Spinal cord (tissue), 9 donors: ENCODE measurements at regions not wholly inside any gene's neighbourhood (a gene's known extent, or its start where the extent isn't known, plus 50 kb on each side); places are given as distances from the start of the nearest gene placed in this dataset.
"Not testable (repeated sequence)": the region's sequence is repeated elsewhere in the genome, so short reads cannot be mapped to it uniquely, and the experiment has no call there.

Experiments used
- DNase-seq, 6 donors: peaks; one replicate each; pipeline versions ENCODE4 v3.0.0 to v3.0.0-alpha.2; 2013 to 2015; ENCODE audit warnings: low spot score in 6 of 6, low read depth in 4 of 6
- H3K27ac ChIP-seq: one replicate; pipeline ENCODE4 v1.5.1; 2013; ENCODE audit warnings: low read depth, low read length, control low read depth
- H3K27me3 ChIP-seq: one replicate; pipeline ENCODE4 v1.6.1; 2013; ENCODE audit warnings: low read length; ENCODE audit not compliant: control insufficient read depth, insufficient read depth
- H3K36me3 ChIP-seq: one replicate; pipeline ENCODE4 v1.6.1; 2013; ENCODE audit warnings: low read length; ENCODE audit not compliant: control insufficient read depth, insufficient read depth
- H3K4me1 ChIP-seq: one replicate; pipeline ENCODE4 v1.6.1; 2013; ENCODE audit warnings: low read length; ENCODE audit not compliant: control insufficient read depth, insufficient read depth
- H3K4me3 ChIP-seq: one replicate; pipeline ENCODE4 v1.5.1; 2013; ENCODE audit warnings: low read depth, low read length, control low read depth
- H3K9me3 ChIP-seq: one replicate; pipeline ENCODE4 v1.6.1; 2013; ENCODE audit warnings: low read length; ENCODE audit not compliant: control insufficient read depth, insufficient read depth
- WGBS: methylation state at CpG from one replicate; pipeline ENCODE4 v1.1.5; 2013; ENCODE audit warnings: missing lambda C conversion rate; ENCODE audit not compliant: insufficient coverage; 5-methylcytosine and 5-hydroxymethylcytosine counted together
- donor health status: healthy.

GRCh38 chr5:133861161-133861737 lies 107.2 kb downstream of the C5orf15 start:
- no peaks in the 10 kb centered on the region for H3K36me3 ChIP-seq
- no peak overlapping the region for H3K4me3 ChIP-seq
- no peak overlapping the region for H3K27ac ChIP-seq
- H3K4me1 ChIP-seq: no peaks in the 10 kb centered on the region
- DNase-seq: no peak
- WGBS: 85% methylated on average over 7 of the region's 9 CpGs
- peaks cover 11% of the 10 kb centered on the region for H3K27me3 ChIP-seq
- no peaks in the 10 kb centered on the region for H3K9me3 ChIP-seq

- DNase-seq: no peak
- 98% methylated on average over 4 of the region's 4 CpGs for WGBS
- H3K36me3 ChIP-seq: no peaks in the 10 kb centered on the region
- H3K9me3 ChIP-seq: no peaks in the 10 kb centered on the region
- no peak overlapping the region for H3K4me3 ChIP-seq
- H3K27ac ChIP-seq: no peak overlapping the region
- no peaks in the 10 kb centered on the region for H3K4me1 ChIP-seq
- H3K27me3 ChIP-seq: peaks cover 4% of the 10 kb centered on the region
Measured at GRCh38 chr5:133859073-133859472, 109.4 kb downstream of the C5orf15 start.

- DNase-seq, H3K27ac ChIP-seq, H3K27me3 ChIP-seq, H3K4me1 ChIP-seq, H3K4me3 ChIP-seq, H3K9me3 ChIP-seq, H3K36me3 ChIP-seq: not testable (repeated sequence)
- 96% methylated on average over 44 of the region's 44 CpGs for WGBS
Measured at GRCh38 chr5:133857595-133858313, 110.7 kb downstream of the C5orf15 start.

GRCh38 chr5:133854554-133854953 lies 113.9 kb downstream of the C5orf15 start:
- Histone ChIP-seq H3K36me3 (no peaks in the 10 kb centered on the region), H3K27me3 (peaks cover 2% of the 10 kb centered on the region), H3K27ac (no peak overlapping the region), H3K4me3 (no peak overlapping the region), H3K4me1 (no peaks in the 10 kb centered on the region), H3K9me3 (peaks cover 1% of the 10 kb centered on the region)
- no peak for DNase-seq
- 78% methylated on average over 7 of the region's 8 CpGs for WGBS

GRCh38 chr5:133853646-133854365 lies 114.6 kb downstream of the C5orf15 start:
- Histone ChIP-seq H3K9me3 (peaks cover 1% of the 10 kb centered on the region), H3K27me3 (peaks cover 2% of the 10 kb centered on the region), H3K4me3 (no peak overlapping the region), H3K4me1 (peaks cover 4% of the 10 kb centered on the region), H3K27ac (no peak overlapping the region), H3K36me3 (no peaks in the 10 kb centered on the region)
- WGBS: 68% methylated on average over 4 of the region's 6 CpGs
- no peak for DNase-seq

GRCh38 chr5:133851521-133851920 lies 116.9 kb downstream of the C5orf15 start:
- no peaks in the 10 kb centered on the region for H3K36me3 ChIP-seq
- H3K9me3 ChIP-seq: peaks cover 1% of the 10 kb centered on the region
- no CpG with 5 or more reads among the region's 2 CpGs for WGBS
- H3K27me3 ChIP-seq: peaks cover 2% of the 10 kb centered on the region
- H3K4me3 ChIP-seq: no peak overlapping the region
- no peak overlapping the region for H3K27ac ChIP-seq
- no peak for DNase-seq
- H3K4me1 ChIP-seq: peaks cover 8% of the 10 kb centered on the region

GRCh38 chr5:133850811-133851210 lies 117.6 kb downstream of the C5orf15 start:
- Histone ChIP-seq H3K27me3 (no peaks in the 10 kb centered on the region), H3K9me3 (peaks cover 1% of the 10 kb centered on the region), H3K27ac (no peak overlapping the region), H3K4me1 (peaks cover 8% of the 10 kb centered on the region), H3K4me3 (no peak overlapping the region), H3K36me3 (no peaks in the 10 kb centered on the region)
- no peak for DNase-seq
- no CpG with 5 or more reads among the region's 5 CpGs for whole genome bisulfite sequencing

GRCh38 chr5:133849116-133849515 lies 119.3 kb downstream of the C5orf15 start:
- no peak overlapping the region for H3K4me3 ChIP-seq
- H3K4me1 ChIP-seq: peaks cover 8% of the 10 kb centered on the region
- no peak for DNase-seq
- 70% methylated on average over 6 of the region's 8 CpGs for WGBS
- no peaks in the 10 kb centered on the region for H3K36me3 ChIP-seq
- H3K27me3 ChIP-seq: no peaks in the 10 kb centered on the region
- H3K27ac ChIP-seq: no peak overlapping the region
- H3K9me3 ChIP-seq: peaks cover 1% of the 10 kb centered on the region

- no peaks in the 10 kb centered on the region for H3K27me3 ChIP-seq
- H3K4me1 ChIP-seq: peaks cover 10% of the 10 kb centered on the region
- WGBS: 42% methylated on average over 4 of the region's 7 CpGs
- H3K27ac ChIP-seq: no peak overlapping the region
- no peaks in the 10 kb centered on the region for H3K9me3 ChIP-seq
- no peak overlapping the region for H3K4me3 ChIP-seq
- DNase-seq: peak in 2 of 6 donors; percentile 62 to 69
- no peaks in the 10 kb centered on the region for H3K36me3 ChIP-seq
Measured at GRCh38 chr5:133848341-133848811, 120.0 kb downstream of the C5orf15 start.
